ENCODE measurements at regions not wholly inside any gene's neighbourhood (a gene's known extent, or its start where the extent isn't known, plus 50 kb on each side); places are given as distances from the start of the nearest gene placed in this dataset.

DNA sequence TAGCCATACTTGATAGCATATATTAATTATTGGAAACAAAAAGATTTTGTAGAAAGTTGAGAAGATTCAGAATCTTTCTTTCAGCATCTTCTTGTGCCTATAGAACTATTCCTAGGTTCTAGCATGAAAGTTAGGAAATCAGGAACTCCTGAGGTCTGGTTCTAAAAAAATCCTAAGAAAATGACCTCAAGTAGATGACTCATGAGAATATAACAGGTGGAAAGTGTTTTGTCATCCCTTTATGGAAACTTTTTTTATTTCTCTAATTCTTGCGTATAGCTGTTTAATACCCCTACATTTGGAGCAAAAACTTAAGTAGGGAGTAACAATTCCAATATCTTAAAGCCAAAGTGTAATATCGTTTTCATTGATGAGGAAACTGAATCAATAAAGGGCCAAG, 574.1 kb downstream of the NR2F1-AS1 start:
- H2AFZ ChIP-seq (ENCODE audit: low read depth, low read length), result no peak overlapping the region
- H3F3A ChIP-seq (ENCODE audit: insufficient read depth, low read length, poor library complexity, severe bottlenecking), result no peaks in the 10 kb centered on the region
- no peaks in the 10 kb centered on the region for H4K20me1 ChIP-seq (ENCODE audit: insufficient read depth)
- H3K79me2 ChIP-seq (replicated peaks; ENCODE audit: insufficient read depth, low read length), result no peaks in the 10 kb centered on the region
- no peaks in the 10 kb centered on the region for H3K9me2 ChIP-seq (ENCODE audit: insufficient read depth, low read length)
- no peak overlapping the region for H3K4me3 ChIP-seq (ENCODE audit: low read length)
- H3K36me3 ChIP-seq (ENCODE audit: insufficient read depth, low read length), result no peaks in the 10 kb centered on the region
- H3K9ac ChIP-seq (ENCODE audit: low read length), result no peak overlapping the region
- no peaks in the 10 kb centered on the region for H3K9me3 ChIP-seq (ENCODE audit: low read length)
- H3K4me2 ChIP-seq (ENCODE audit: low read length), result no peak overlapping the region
- no peak overlapping the region for H3K27ac ChIP-seq (ENCODE audit: low read length)
- H3K27me3 ChIP-seq (ENCODE audit: insufficient read depth, low read depth, low read length), result no peaks in the 10 kb centered on the region
- no peak for TF ChIP-seq RAD21 (conservative IDR thresholded peaks at IDR 0.05)
- TF ChIP-seq, protein P1, sequence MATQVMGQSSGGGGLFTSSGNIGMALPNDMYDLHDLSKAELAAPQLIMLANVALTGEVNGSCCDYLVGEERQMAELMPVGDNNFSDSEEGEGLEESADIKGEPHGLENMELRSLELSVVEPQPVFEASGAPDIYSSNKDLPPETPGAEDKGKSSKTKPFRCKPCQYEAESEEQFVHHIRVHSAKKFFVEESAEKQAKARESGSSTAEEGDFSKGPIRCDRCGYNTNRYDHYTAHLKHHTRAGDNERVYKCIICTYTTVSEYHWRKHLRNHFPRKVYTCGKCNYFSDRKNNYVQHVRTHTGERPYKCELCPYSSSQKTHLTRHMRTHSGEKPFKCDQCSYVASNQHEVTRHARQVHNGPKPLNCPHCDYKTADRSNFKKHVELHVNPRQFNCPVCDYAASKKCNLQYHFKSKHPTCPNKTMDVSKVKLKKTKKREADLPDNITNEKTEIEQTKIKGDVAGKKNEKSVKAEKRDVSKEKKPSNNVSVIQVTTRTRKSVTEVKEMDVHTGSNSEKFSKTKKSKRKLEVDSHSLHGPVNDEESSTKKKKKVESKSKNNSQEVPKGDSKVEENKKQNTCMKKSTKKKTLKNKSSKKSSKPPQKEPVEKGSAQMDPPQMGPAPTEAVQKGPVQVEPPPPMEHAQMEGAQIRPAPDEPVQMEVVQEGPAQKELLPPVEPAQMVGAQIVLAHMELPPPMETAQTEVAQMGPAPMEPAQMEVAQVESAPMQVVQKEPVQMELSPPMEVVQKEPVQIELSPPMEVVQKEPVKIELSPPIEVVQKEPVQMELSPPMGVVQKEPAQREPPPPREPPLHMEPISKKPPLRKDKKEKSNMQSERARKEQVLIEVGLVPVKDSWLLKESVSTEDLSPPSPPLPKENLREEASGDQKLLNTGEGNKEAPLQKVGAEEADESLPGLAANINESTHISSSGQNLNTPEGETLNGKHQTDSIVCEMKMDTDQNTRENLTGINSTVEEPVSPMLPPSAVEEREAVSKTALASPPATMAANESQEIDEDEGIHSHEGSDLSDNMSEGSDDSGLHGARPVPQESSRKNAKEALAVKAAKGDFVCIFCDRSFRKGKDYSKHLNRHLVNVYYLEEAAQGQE (IDR thresholded peaks at IDR 0.05; ENCODE audit: borderline replicate concordance), result no peak

GRCh38 chr5:92998456-92998855, 582.6 kb downstream of the NR2F1-AS1 start:
- Histone ChIP-seq H3K9me3 (ENCODE audit: low read length) (peaks cover 5% of the 10 kb centered on the region), H3K9me2 (ENCODE audit: insufficient read depth, low read length) (no peaks in the 10 kb centered on the region), H3K9ac (ENCODE audit: low read length) (no peak overlapping the region), H3F3A (ENCODE audit: insufficient read depth, low read length, poor library complexity, severe bottlenecking) (no peaks in the 10 kb centered on the region), H3K79me2 (replicated peaks; ENCODE audit: insufficient read depth, low read length) (no peaks in the 10 kb centered on the region), H2AFZ (ENCODE audit: low read depth, low read length) (no peak overlapping the region), H3K27me3 (ENCODE audit: insufficient read depth, low read depth, low read length) (no peaks in the 10 kb centered on the region), H3K27ac (ENCODE audit: low read length) (no peak overlapping the region), H4K20me1 (ENCODE audit: insufficient read depth) (no peaks in the 10 kb centered on the region), H3K4me2 (ENCODE audit: low read length) (no peak overlapping the region), H3K4me3 (ENCODE audit: low read length) (no peak overlapping the region), H3K36me3 (ENCODE audit: insufficient read depth, low read length) (no peaks in the 10 kb centered on the region)
- TF ChIP-seq POLR2AphosphoS5 (IDR thresholded peaks at IDR 0.05) (no peak), TAF1 (IDR thresholded peaks at IDR 0.05; ENCODE audit: low read depth) (no peak), EP300 (conservative IDR thresholded peaks at IDR 0.05; ENCODE audit: poor library complexity, severe bottlenecking) (no peak), MXI1 (conservative IDR thresholded peaks at IDR 0.05; ENCODE audit: poor library complexity, severe bottlenecking) (no peak), EZH2 (IDR thresholded peaks at IDR 0.05; ENCODE audit: borderline replicate concordance, insufficient read depth, low read length, poor library complexity, severe bottlenecking) (no peak), RAD21 (conservative IDR thresholded peaks at IDR 0.05) (no peak), SMC3 (conservative IDR thresholded peaks at IDR 0.05; ENCODE audit: poor library complexity) (no peak), CTCF (IDR thresholded peaks at IDR 0.05; ENCODE audit: poor library complexity, severe bottlenecking) (no peak)
- TF ChIP-seq, protein P1 (IDR thresholded peaks at IDR 0.05; ENCODE audit: borderline replicate concordance), result no peak
